BJ (cell line): ENCODE measurements at regions not wholly inside any gene's neighbourhood (a gene's known extent, or its start where the extent isn't known, plus 50 kb on each side); places are given as distances from the start of the nearest gene placed in this dataset.

Experiments used
- CTCF ChIA-PET: fragments of 350-600 bp; formaldehyde crosslinking; extraction: SDS; loops from one replicate; lab custom pipeline; 2021; ENCODE audit warnings: antibody characterized with exemption, inconsistent platforms; lab: Yijun Ruan, JAX
- POLR2A ChIA-PET: fragments of 300-600 bp; sonication (Branson Sonifier 250); formaldehyde crosslinking; extraction: SDS; loops from one replicate; lab custom pipeline; 2021; ENCODE audit warnings: antibody characterized with exemption; lab: Charles Lee
- DNase-seq: peaks from one replicate; pipeline ENCODE4 v3.0.0-alpha.2; 2011; ENCODE audit warnings: low read depth
- H3K27me3 ChIP-seq: 2 replicates; pipeline ENCODE4 v1.6.0; 2011; ENCODE audit warnings: low read length; ENCODE audit not compliant: control insufficient read depth, insufficient read depth
- H3K36me3 ChIP-seq: 2 replicates; pipeline ENCODE4 v1.5.1; 2011; ENCODE audit warnings: low read length; ENCODE audit not compliant: control insufficient read depth, insufficient read depth
- H3K4me3 ChIP-seq: 2 replicates; pipeline ENCODE4 v1.5.1; 2011; ENCODE audit warnings: low read depth, mild to moderate bottlenecking, control low read depth, low read length
- TF ChIP-seq, protein P1 (sequence below): IDR thresholded peaks from 2 replicates; pipeline ENCODE4 v1.5.1; 2011; ENCODE audit warnings: low read depth, mild to moderate bottlenecking, control low read depth, inconsistent platforms, low read length, moderate library complexity; ENCODE audit not compliant: insufficient read depth

GRCh38 chr10:10333622-10334021, 684.0 kb upstream of the CELF2 start:
- POLR2A ChIA-PET = no interaction called here
- no peak overlapping the region for H3K4me3 ChIP-seq

GRCh38 chr10:10338339-10338738, 679.3 kb upstream of the CELF2 start:
- no peak for DNase-seq
- ChIA-PET POLR2A (no interaction called here), CTCF (no interaction called here)
- no peaks in the 10 kb centered on the region for H3K36me3 ChIP-seq
- H3K4me3 ChIP-seq = no peak overlapping the region
- H3K27me3 ChIP-seq = no peaks in the 10 kb centered on the region
- TF ChIP-seq, protein P1, sequence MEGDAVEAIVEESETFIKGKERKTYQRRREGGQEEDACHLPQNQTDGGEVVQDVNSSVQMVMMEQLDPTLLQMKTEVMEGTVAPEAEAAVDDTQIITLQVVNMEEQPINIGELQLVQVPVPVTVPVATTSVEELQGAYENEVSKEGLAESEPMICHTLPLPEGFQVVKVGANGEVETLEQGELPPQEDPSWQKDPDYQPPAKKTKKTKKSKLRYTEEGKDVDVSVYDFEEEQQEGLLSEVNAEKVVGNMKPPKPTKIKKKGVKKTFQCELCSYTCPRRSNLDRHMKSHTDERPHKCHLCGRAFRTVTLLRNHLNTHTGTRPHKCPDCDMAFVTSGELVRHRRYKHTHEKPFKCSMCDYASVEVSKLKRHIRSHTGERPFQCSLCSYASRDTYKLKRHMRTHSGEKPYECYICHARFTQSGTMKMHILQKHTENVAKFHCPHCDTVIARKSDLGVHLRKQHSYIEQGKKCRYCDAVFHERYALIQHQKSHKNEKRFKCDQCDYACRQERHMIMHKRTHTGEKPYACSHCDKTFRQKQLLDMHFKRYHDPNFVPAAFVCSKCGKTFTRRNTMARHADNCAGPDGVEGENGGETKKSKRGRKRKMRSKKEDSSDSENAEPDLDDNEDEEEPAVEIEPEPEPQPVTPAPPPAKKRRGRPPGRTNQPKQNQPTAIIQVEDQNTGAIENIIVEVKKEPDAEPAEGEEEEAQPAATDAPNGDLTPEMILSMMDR = no peak

More at GRCh38 chr10:10333622-10334021, 684.0 kb upstream of the CELF2 start:
- Histone ChIP-seq H3K36me3 (no peaks in the 10 kb centered on the region), H3K27me3 (no peaks in the 10 kb centered on the region)
- no peak for DNase-seq
- CTCF ChIA-PET = no interaction called here
- TF ChIP-seq, protein P1 = no peak

DNA sequence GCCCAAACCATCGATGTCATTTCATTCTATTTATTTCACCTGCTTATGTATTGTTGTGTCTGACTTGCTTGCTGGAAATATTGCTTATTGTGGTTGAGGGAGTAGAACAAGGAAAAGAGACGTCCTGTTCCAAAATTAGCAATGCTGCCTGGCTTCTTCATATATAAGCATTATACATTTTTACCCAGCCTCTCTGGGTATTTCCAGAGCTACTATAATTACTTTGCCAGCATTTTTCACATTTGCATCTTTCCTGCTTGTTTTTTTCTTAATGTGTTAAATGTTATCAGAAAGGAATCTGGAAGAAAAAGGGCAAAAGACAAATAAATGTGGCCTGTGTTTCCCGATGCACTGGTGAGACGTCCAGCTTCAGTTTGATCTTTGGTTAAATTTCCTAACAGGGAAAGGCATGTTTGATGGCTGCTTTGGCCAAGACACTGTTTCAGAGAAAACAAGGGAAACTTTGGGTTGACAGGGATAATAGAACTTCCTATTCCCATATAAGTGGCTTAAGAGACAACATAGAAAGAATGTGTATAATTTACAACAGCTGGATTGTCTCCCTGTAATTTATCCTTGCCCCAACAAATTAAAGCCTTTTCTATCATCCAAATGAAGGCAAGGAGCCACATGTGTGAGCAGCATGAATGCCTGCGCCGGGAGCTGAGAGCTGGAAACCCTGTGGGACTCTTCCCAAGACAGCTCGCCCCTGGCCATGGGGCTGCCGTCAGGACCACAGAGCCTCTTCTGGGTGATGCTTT, 671.1 kb upstream of the CELF2 start:
- TF ChIP-seq, protein P1 = no peak
- POLR2A ChIA-PET = no interaction called here
- Histone ChIP-seq H3K4me3 (no peak overlapping the region), H3K27me3 (no peaks in the 10 kb centered on the region), H3K36me3 (no peaks in the 10 kb centered on the region)
- CTCF ChIA-PET = no interaction called here
- no peak for DNase-seq

DNA sequence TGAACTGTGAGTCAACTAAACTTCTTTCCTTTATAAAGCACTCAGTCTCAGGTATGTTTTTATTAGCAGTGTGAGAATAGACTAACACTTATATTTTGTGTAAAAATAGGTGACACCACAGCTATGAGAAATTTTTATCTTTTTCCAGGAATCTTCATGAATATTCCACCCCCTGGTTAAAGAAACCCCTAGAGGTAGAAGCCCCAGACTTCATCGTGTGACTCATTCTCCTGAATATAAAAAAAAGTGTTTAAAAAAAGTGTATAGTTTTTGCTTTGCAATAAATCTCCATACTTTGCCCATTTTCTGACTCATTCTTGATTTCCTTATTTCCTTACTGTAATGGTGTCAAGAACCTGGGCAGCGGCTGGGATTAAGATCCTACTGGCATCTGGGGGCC, 667.6 kb upstream of the CELF2 start:
- no peak for DNase-seq
- ChIA-PET CTCF (no interaction called here), POLR2A (no interaction called here)
- TF ChIP-seq, protein P1 = no peak
- Histone ChIP-seq H3K4me3 (no peak overlapping the region), H3K27me3 (no peaks in the 10 kb centered on the region), H3K36me3 (no peaks in the 10 kb centered on the region)

GRCh38 chr10:10351451-10351850, 666.2 kb upstream of the CELF2 start:
- Histone ChIP-seq H3K4me3 (no peak overlapping the region), H3K27me3 (no peaks in the 10 kb centered on the region), H3K36me3 (no peaks in the 10 kb centered on the region)
- no peak for DNase-seq
- TF ChIP-seq, protein P1 = no peak
- CTCF ChIA-PET = no interaction called here
- POLR2A ChIA-PET = no interaction called here
